WERI-Rb-1 (cell line): ENCODE measurements at regions not wholly inside any gene's neighbourhood (a gene's known extent, or its start where the extent isn't known, plus 50 kb on each side); places are given as distances from the start of the nearest gene placed in this dataset.

Experiments used
- DNase-seq: peaks from one replicate; pipeline ENCODE4 v3.0.0-alpha.2; 2020
- H3K27ac ChIP-seq: fragments of 250-450 bp; sonication (Bioruptor Pico); 2 replicates; pipeline ENCODE4 v1.5.1; 2020; ENCODE audit warnings: mild to moderate bottlenecking, moderate library complexity
- H3K27me3 ChIP-seq: fragments of 250-450 bp; sonication (Bioruptor Pico); 2 replicates; pipeline ENCODE4 v1.5.1; 2021; ENCODE audit warnings: mild to moderate bottlenecking, low read depth, moderate library complexity; ENCODE audit not compliant: insufficient read depth, severe bottlenecking
- H3K36me3 ChIP-seq: fragments of 250-450 bp; sonication (Bioruptor Pico); 2 replicates; pipeline ENCODE4 v1.5.1; 2020; ENCODE audit warnings: mild to moderate bottlenecking, moderate library complexity
- H3K4me3 ChIP-seq: 2 replicates; pipeline ENCODE4 v1.5.1; 2011; ENCODE audit warnings: low read depth, mild to moderate bottlenecking, control low read depth, low read length
- H3K9me3 ChIP-seq: fragments of 250-450 bp; sonication (Bioruptor Pico); 2 replicates; pipeline ENCODE4 v1.5.1; 2021; ENCODE audit warnings: mild to moderate bottlenecking, moderate library complexity; ENCODE audit not compliant: severe bottlenecking
- CTCF ChIP-seq: IDR thresholded peaks from 2 replicates; pipeline ENCODE4 v1.5.1; 2011; ENCODE audit warnings: low read depth, mild to moderate bottlenecking, control low read depth, inconsistent platforms, low read length

DNA sequence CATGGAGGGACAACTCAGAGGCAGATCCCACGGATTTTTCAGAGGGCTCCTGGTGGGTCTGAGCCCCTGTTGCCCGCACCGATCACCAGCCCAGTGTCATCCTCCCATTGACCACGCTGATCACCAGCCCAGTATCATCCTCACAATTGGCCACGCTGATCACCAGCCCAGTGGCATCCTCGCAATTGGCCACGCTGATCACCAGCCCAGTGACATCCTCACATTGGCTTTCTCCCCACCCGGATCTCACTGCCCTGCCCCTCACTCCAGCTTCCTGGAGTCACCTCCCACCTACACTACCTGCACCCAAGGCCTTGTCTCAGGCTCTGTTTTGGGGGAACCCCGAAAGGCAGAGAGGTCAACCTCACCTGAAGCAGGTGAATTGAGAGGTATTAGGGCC, 358.2 kb upstream of the TNRC6C start:
- TF ChIP-seq CTCF, result no peak
- no peak for DNase-seq
- H3K9me3 ChIP-seq, result no peaks in the 10 kb centered on the region
- H3K27me3 ChIP-seq, result no peaks in the 10 kb centered on the region
- H3K4me3 ChIP-seq, result no peak overlapping the region
- H3K27ac ChIP-seq, result no peak overlapping the region
- no peaks in the 10 kb centered on the region for H3K36me3 ChIP-seq

DNA sequence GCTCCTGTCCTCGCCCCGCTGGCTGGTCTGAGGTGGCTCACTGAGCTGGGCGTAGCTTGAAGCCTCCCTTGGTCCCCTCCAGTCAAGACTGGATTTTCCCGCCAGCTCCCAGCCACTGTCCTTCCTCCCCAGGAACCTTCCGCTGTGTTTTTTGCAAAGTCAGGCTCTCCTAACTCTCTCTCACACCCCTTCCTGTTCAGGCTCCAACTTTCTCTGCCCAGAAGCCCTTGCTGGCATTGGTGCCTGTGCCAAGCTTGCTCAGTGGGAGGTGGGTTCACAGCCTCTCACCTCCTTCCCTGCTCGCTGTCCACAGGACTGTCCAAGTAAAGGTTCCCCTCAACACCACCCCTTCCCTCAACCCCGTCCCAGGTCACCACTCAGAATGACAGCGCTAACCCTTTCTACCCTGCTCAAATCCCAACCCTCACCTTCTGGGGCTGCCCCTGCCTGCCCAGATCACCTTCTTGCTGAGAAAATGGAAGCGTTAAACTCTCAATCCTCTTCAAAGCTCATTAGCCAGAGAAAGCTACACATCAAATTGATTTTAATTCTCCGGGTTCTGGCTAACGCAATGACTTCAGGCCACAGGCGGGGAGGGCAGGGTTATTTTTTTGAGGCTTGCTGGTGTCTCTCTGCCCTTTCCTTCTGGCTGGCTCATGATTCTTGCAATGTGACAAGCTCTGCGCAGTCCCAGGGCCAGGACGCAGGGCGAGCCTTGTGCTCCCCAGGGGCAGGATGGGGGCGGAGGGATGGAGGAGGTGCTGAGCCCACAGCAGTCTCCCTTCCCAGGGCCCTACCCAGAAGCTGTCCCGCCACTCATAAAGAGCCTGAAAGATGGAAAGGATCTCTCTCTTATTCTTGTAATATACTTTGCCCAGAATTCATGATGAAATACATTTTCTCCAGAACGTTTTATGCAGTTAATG, 357.2 kb upstream of the TNRC6C start:
- H3K9me3 ChIP-seq, result no peaks in the 10 kb centered on the region
- no peak overlapping the region for H3K4me3 ChIP-seq
- H3K36me3 ChIP-seq, result no peaks in the 10 kb centered on the region
- TF ChIP-seq CTCF, result no peak
- no peaks in the 10 kb centered on the region for H3K27me3 ChIP-seq
- DNase-seq, result peak; percentile 85
- H3K27ac ChIP-seq, result peak overlapping the region; percentile 39

DNA sequence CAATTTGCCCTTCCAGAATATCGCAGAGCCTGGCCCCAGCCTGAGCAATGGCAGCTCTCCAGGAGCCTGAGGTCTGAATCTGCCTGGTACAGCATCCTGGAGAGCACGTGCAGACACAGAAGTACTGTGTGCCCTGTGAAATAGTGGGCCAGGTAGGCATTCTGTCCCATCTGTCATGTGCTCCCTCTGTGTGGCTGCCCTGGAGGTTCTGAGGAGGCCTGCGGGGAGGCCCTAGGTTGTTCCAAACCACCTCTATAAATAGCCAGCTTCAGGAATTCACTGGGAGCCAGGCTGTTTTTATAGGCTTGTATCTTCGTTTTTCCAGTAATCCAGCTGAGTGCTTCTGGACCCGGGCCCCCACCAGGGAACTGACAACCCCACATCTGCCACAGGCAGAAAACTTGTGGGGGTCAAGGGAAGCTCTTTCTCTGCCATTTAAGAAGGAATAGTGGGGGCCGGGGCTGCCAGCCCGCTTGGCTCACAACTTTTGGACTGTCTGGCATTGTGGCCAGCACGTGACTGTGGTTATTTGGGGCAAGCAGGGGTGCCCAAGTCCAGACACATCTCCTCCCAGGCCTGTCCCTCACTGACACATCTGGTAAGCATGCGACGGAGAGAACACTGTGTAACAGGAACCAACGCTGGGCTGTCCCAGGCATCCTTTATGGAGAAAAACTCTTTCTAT, 356.3 kb upstream of the TNRC6C start:
- H3K36me3 ChIP-seq, result no peaks in the 10 kb centered on the region
- H3K27me3 ChIP-seq, result no peaks in the 10 kb centered on the region
- H3K27ac ChIP-seq, result peak overlapping the region; percentile 48
- no peak overlapping the region for H3K4me3 ChIP-seq
- DNase-seq, result peak; percentile 17
- no peak for TF ChIP-seq CTCF
- H3K9me3 ChIP-seq, result no peaks in the 10 kb centered on the region

DNA sequence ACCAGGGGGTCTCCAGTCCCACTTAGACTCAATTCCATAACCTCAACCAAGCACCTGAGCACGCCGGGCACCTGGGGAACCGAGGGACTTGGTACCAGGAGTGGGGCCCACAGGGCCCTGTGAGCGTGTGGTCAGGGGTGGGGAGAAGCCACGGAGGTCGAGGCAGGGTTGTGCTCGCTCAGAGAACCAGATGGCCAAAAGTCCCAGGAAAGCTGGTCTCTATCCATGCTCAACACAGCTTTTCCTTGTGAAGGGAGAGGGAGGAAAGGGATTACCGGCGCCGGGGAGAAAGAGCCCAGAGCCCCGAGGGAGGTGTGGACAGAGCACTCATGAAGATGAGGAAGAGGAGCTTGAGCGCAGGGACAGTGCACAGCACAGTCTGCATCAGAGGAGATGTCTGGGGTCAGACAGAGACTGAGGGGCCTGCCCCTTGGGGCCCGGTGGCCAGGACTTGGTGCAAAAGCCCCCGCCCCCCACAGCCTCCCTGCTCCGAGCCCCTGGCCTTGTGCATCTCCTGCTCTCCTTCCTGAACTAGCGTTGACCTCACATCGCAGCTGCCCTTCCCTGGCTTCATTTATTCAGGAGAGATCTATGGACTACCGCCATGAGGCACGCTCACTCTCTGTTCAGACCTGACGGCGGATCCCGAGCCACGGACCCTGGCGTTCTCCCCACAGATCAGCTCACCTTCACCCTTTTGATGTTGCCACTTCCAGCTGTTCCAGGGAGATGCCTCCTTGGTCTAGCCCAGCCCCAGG, 355.4 kb upstream of the TNRC6C start:
- Histone ChIP-seq H3K27me3 (no peaks in the 10 kb centered on the region), H3K9me3 (no peaks in the 10 kb centered on the region), H3K36me3 (no peaks in the 10 kb centered on the region), H3K27ac (peak overlapping the region; percentile 48), H3K4me3 (peak overlapping the region; percentile 5)
- DNase-seq, result peak; percentile 89
- TF ChIP-seq CTCF, result no peak

DNA sequence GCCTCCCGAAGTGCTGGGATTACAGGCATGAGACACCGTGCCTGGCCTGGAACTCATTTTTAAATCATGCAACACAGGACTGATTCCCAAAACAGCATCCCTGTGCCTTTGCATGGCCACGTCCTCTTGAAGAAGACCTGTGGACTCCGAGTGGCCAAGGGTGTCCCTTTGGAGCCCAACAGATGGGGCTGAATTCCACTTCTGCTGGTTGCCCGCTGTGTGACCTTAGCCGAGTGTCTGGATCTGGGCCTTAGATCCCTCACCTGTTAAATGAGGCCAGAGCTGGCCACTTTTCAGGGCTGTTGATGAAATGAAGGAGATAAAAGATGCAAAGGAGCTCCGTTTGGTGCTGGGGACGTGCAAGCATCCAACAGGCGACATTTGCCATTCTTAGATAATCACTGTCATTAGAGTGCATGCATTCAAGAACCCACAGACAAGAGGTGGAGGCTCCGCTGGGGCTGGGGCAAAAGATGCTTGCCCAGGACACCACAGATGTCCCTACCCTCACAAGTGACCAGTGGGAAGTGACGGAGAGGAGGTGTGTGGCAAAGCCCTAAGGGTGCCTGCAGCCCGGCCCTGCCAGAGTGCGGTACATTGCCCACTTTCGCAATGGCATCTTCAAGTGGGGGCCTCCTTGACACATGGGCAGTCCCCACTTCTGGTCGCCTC, 354.1 kb upstream of the TNRC6C start:
- Histone ChIP-seq H3K27me3 (no peaks in the 10 kb centered on the region), H3K9me3 (no peaks in the 10 kb centered on the region), H3K36me3 (no peaks in the 10 kb centered on the region), H3K27ac (no peak overlapping the region), H3K4me3 (no peak overlapping the region)
- no peak for TF ChIP-seq CTCF
- peak; percentile 58 for DNase-seq
